NCI-H2227 (cell line): ENCODE measurements at regions not wholly inside any gene's neighbourhood (a gene's known extent, or its start where the extent isn't known, plus 50 kb on each side); places are given as distances from the start of the nearest gene placed in this dataset.
"Not testable (repeated sequence)": the region's sequence is repeated elsewhere in the genome, so short reads cannot be mapped to it uniquely, and the experiment has no call there.

Source experiments
- DNase-seq: peaks from one replicate; lab custom pipeline; 2025; ENCODE audit not compliant: unreplicated experiment; lab: John Stamatoyannopoulos, UW

DNA sequence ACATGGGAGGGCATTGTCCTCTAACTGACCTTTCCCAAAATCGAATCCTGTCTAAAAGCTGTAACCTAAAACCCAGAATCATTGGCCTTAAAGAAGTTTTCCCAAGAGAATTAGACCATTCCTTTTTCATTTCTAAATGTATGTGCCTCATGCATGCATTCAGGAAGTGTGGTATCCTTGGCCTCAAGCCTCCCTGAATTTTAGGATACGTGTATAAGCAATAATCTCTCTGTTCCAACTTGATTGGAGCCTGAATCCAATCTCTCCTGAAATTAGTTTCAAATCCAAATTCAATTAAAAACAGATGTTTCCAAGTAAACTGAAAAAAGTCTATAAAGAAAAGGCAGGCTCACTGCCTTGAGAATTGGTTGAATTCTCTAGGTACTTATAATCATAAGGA is 86.0 kb upstream of the VEPH1 start:
- no peak for DNase-seq

DNA sequence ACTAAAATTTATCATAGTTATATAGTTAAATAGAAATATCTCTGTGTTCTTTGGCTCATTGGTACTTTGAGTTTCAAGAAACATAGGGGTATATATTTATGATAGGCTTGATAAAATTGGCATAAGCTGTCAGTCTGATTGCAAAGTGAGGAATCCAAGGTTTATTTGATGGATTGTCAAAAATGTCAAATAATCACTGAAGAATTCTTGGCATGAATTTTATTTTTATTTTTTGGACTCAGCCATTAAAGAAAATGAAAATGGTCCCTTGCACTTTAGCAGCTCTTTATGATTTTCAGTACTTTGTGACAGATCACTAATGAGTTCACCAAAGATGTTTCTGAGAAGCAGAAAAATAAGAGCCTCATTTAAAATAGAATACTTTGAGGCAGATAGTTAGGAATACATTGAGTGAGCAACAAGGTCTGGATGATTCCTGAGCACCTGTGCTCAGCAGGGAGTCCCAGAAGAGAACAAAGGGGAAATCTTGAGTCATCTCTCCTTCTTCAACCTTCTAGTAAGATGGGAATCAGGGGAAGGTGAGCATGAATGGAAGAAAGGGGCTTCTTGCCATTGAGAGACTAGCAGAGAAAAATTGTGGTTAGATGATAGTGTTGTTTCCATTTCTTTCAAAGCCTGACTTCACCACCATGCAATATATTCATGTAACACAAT is 85.3 kb upstream of the VEPH1 start:
- no peak for DNase-seq

DNA sequence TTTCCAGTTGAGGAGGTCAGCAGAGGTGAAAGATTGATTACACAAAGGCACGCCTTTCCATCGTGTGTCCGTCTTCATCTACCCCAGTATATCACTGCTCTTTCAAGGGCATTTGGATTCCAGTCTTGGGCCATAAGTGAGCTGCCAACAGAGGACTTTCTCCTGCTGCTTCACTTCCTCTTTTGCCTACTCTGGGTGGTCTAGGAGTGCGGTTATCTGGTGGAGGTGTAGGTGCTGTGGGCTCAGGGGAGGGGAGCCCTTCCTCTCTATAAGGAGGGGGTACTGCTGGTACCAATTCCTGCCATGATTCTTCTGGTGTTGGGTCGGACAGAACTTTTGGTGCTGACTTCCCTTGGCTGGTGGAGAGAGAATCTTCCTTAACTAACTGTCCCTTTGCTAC is 83.1 kb upstream of the VEPH1 start:
- DNase-seq = no peak

DNA sequence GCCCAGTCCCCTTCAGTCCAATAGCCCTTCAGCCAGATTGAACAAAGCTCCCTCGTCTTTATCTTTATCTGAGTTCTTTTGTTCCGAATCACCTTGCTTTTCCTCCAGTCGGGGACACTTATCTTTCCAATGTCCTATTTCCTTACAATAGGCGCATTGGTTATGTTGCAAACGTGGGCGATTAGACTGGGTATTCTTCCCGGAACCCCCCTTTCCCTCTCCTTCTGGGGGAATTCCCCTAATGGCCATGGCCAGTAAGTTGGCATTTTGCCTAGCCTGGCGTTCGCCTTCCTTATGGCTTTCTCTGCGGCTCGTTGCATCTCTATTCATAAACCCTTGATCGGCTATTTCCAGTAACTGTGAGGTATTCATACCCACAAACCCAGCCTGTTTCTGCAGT is 82.2 kb upstream of the VEPH1 start:
- no peak for DNase-seq

DNA sequence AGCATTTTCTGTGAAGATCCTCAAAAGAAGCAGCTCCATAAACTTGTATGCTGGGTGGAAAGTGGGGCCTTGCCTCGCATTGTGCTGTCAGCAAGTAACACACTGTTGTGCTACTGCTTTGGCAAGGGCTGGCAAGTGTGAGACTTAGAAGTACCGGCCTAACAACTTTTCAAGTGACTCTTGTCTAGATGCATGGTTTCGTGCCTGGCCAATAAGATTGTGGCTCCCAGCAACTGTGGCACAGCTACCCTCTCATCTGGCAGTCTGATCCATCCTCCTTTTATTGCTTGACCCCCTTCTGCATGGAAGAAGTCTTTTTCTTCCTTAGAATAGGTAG is 79.4 kb upstream of the VEPH1 start:
- DNase-seq = no peak

DNA sequence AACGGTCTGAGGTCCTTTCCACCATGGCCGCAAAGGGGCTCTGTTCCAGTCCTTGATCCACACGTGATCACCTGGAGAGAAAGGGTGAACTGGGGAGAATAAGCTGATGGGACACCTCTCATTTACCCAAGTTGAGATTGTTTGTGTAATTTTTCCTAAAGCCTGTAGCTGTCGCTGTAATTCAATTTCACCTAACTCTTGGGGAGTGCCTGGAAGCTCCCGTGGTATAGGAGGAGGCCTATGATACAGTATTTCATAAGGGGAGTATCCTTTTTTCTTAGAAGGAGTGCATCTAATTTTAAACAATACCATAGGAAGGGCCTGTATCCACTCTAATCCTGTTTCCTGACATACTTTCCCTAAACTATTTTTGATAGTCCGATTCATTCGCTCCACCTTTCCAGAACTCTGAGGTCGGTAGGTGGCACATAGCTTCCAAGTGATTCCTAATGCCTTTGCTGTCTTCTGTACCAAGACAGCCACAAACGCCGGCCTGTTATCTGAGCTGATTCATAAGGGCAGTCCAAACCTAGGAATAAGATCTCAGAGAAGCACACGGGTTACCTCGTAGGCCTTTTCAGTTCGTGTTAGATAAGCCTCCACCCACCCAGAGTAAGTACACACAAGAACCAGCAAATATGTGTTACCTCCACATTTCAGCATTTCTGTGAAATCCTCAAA is 78.9 kb upstream of the VEPH1 start:
- not testable (repeated sequence) for DNase-seq

DNA sequence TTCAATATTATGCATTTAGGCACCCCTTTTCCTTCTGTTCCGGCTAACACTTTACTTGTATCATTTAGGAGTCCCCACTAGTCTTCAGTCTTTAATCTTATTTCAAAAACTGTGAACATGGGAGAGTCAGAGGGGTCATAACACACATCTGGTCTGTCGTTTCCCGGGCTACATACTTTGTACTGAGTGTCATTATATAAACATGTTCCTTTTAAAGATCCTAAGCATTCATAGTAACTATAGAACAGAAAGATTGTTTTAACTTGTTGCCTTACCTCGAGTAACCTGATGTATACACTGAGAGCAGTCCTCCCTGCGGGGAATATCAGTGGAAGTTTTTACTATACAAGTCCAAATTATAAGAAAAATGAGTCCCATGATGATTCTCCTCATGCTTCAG is 78.2 kb upstream of the VEPH1 start:
- DNase-seq = no peak

DNA sequence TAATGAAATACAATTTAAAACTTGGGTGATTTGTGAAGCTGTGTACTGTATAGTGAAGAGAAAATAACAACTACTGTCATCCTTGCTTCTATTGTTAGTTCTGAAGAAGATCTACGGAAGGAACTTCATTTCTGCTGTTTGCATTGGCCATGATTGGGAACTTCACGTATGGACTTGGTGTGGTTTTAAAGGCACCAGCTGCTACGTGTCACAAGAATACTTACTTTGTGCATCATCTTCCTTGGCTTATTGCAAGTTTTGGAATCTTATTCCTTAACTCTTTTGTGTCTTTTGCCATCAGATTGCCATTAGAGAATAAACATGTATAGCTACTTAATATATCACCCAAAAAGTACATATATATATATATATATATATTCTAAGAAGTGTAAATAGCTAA is 75.0 kb upstream of the VEPH1 start:
- DNase-seq = no peak

DNA sequence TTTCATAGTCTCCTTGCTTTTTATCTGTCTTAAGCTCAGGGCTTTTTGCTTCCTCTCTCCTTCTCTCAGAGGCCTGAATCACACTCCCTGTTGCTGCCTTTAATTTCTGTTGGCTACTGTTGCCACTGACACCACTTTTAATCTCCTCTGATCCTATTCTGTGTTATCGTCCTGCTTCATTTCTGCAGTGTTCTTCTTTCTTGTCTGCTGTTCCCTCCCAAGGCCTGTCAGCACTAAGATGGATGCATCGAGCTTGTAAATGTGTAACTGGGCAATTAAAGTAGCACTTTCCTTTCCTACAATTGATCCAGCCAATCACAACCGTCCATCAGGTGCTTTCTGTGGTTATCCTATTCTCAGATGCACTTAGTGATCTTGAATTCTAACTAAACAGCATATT is 71.3 kb upstream of the VEPH1 start:
- no peak for DNase-seq

DNA sequence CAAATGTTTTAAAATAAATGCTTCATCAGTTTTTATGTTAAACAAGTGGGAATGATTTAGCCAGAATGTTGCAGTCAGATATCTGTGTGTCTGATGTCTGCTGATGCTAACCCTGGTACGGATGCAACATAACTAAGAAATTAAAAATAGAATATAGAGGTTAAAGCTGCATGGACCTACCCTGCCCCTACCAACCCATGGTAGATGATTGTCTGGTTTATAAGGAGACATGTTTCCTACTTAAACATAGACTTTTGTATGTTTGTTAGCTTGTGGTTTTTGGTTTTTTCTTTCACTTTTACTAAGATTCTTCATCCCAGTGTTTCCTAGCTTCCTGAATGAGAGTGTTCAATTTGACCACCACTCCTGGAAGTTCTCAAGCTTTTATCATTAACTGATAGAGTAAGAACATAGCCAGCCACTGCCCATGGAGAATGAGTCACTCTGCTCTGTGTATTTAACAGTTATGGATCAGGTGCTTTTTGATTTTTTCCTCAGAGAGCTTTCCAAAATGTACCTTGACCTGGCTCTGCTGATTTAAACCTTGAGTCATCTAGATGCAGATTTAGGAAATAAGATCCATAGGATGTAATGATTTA is 70.7 kb upstream of the VEPH1 start:
- DNase-seq = no peak

DNA sequence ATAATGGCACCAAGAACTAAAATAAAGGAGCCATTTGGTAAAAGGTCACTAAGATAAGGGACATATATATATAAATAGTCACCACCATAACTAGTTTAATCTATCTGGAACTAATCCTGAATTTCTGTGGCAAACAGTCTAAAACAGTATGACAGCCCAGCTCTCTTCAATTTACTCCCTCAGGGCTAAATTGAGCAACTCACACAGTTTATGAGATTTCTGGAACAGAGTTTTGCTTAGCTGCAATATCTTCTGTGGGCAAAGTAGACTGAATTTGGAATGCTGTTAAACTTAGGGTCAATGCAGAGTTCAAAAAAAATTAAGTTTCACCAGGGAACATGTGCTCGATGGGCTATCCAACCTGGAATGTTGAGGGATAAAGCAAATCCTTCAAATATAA is 70.1 kb upstream of the VEPH1 start:
- DNase-seq = no peak

DNA sequence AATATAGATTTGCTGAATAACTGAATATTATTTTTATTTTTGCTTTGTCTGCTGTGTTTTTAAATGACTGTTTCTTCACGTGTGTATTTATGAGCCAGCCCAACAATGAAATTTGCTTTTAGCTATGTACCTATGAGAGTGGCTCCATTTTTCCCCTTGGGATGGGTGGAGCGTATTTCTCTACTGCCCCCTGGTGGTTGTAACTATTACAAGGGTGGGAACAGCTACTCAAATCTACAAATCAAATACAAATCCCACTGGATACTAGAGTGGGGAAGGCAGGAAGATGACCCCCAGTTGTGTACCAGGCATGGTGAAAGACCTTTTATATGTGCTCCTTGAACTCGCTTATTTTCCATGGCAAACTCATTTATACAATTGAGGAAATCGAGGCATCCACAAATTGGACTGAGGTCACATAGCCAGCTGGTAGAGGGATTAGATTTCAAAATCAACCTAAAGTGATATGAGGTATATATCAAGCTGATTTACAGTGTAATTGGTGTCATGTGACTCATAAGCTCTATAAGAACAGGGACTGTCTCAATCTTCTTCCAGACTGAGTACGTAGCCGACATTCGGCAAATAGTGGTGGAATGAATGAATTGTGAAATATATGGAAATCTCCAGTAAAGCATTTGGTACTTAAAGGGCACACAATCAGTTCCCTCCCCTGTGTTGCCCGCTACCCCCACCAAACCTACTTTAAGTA is 69.5 kb upstream of the VEPH1 start:
- DNase-seq = peak; percentile 41

DNA sequence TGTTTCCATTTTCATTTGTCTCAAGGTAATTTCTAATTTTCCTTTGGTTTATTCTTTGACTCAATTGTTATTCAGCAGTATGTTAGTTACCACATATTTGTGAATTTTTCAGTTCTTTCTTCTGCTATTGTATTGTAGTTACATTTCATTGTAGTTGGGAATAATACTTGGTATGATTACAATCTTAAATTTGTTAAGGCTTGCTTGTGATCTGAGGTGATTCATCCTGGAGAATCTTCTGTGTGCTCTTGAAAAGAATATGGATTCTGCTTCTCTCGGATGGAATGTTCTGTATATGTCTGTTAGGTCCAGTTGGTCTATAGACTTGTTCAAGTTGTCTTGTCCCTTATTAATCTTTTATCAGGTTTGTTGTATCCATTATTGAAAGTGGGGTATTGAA is 63.4 kb upstream of the VEPH1 start:
- no peak for DNase-seq

DNA sequence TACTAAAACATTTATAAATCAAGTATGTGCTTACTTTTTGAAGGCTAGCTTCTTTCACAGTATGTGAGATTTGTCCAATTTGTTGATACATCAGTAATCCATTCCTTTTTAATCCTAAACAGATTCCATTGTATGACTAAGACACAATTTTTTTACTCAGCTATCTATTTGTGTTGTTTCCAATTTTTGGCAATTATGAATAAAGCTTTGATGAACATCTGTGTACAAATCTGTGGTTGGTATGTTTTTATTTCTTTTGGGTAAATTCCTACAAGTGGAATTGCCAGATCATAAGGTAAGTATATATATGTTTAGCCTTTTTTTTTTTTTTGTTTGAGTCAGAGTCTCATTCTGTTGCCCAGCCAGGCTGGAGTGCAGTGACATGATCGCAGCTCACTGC is 56.2 kb upstream of the VEPH1 start:
- DNase-seq = no peak
